GM12892 (cell line): ENCODE measurements at regions not wholly inside any gene's neighbourhood (a gene's known extent, or its start where the extent isn't known, plus 50 kb on each side); places are given as distances from the start of the nearest gene placed in this dataset.

Experiments
- POLR2A ChIP-seq: IDR thresholded peaks from 2 replicates; pipeline ENCODE4 v1.6.1; 2011; ENCODE audit warnings: low read depth, low read length, control low read depth
- TAF1 ChIP-seq: IDR thresholded peaks from 2 replicates; pipeline ENCODE4 v1.6.1; 2011; ENCODE audit warnings: low read depth, mild to moderate bottlenecking, control low read depth, low read length, borderline replicate concordance

GRCh38 chr12:59345406-59345805, 250.4 kb upstream of the SLC16A7 start:
- TF ChIP-seq TAF1 (no peak), POLR2A (no peak)
